ENCODE measurements at regions not wholly inside any gene's neighbourhood (a gene's known extent, or its start where the extent isn't known, plus 50 kb on each side); places are given as distances from the start of the nearest gene placed in this dataset.

DNA sequence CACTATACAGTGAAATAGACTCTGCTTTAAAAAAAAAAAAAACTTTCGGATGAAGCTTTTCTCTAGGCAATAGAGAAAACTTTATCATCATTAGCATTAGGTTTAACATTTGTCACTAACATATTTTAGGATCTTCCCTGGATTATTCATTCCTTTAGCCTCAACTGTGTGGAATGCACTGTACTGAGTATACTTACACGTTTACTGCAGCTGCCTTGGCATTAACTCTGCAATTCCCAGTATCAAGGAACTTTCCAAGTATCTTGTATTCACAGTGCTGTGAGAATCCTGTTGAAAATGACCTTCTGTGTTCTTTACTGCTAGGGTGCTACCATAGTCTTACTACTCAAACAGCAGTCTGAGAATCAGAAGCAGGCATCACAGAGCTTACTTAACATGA, 328.2 kb upstream of the COL3A1 start:
- DNase-seq (ENCODE audit: low read depth, low spot score) = peak; percentile 52
- in situ Hi-C loops (cut with HindIII; ENCODE audit: low sequenced_read_pairs) = no loop called here

DNA sequence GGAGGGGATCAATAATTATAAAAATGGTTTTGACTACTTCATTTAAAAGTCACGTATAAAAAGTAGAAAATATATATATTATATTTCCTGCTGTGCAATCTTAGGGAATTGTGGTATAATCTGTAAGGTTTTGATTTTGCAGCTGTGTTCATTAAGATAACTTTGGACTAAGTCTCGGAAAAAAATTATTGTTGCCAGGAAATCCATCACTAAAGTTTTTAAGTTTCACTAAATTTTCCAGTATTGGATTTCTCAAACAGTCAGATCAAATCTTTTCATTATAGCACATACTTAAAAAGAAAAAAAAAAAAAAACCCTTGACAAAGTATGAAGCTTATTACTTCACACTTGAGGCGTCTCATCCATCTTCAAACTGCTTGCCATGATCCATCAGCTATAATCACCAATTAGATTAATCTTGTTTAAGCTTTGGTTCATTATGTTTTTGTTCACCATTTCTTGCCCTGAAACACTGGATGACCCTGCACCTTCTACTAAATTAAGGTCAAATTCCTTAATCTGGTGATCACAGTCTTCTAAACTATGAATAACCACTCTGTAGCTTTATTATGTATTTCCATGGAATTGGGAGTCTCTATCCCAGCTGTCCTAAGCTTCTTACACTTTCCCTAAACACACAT, 326.6 kb upstream of the COL3A1 start:
- TF ChIP-seq, protein P1, sequence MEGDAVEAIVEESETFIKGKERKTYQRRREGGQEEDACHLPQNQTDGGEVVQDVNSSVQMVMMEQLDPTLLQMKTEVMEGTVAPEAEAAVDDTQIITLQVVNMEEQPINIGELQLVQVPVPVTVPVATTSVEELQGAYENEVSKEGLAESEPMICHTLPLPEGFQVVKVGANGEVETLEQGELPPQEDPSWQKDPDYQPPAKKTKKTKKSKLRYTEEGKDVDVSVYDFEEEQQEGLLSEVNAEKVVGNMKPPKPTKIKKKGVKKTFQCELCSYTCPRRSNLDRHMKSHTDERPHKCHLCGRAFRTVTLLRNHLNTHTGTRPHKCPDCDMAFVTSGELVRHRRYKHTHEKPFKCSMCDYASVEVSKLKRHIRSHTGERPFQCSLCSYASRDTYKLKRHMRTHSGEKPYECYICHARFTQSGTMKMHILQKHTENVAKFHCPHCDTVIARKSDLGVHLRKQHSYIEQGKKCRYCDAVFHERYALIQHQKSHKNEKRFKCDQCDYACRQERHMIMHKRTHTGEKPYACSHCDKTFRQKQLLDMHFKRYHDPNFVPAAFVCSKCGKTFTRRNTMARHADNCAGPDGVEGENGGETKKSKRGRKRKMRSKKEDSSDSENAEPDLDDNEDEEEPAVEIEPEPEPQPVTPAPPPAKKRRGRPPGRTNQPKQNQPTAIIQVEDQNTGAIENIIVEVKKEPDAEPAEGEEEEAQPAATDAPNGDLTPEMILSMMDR (IDR thresholded peaks at IDR 0.05; ENCODE audit: low read depth, low read length) = no peak
- DNase-seq (ENCODE audit: low read depth, low spot score) = no peak
- no peak overlapping the region for H3K4me3 ChIP-seq (ENCODE audit: low read depth, low read length)
- in situ Hi-C loops (cut with HindIII; ENCODE audit: low sequenced_read_pairs) = no loop called here

More for the DNA sequence above, 328.2 kb upstream of the COL3A1 start:
- TF ChIP-seq, protein P1 (IDR thresholded peaks at IDR 0.05; ENCODE audit: low read depth, low read length) = no peak
- H3K4me3 ChIP-seq (ENCODE audit: low read depth, low read length) = no peak overlapping the region

DNA sequence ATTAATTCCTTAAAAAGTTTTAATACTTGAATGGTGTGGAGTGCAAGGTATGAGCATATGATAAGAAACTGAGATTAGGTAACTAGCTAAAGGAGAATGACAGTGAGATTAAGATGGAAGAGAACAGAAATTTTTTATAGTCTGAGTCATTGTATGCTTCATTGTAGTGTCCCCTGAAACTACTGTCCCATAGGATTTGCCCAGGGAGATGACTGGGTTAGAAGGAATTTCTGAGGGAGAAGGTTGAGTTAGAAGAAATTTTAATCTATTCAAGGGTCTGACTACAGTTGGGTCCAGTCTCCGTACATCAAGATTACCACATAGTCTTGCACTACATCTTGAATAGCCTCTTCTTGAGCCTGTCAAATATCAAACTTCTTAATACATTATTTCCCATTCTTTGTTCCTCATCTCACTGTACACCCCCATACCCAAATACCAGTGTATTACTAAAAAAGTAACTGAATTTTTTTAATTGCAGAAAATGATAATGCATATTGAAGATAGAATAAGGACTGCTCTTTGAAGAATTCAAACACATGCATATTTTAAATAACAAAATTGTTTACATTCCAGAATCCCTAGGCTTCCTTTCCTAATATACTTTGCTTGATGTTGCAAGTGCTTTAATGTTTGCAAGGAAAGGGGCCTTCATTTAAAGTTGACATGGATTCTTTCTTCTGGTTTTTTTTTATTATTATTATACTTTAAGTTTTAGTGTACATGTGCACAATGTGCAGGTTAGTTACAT, 314.3 kb upstream of the COL3A1 start:
- DNase-seq (ENCODE audit: low read depth, low spot score) = peak; percentile 52
- in situ Hi-C loops (cut with HindIII; ENCODE audit: low sequenced_read_pairs) = no loop called here
- TF ChIP-seq, protein P1 (IDR thresholded peaks at IDR 0.05; ENCODE audit: low read depth, low read length) = no peak
- H3K4me3 ChIP-seq (ENCODE audit: low read depth, low read length) = no peak overlapping the region

DNA sequence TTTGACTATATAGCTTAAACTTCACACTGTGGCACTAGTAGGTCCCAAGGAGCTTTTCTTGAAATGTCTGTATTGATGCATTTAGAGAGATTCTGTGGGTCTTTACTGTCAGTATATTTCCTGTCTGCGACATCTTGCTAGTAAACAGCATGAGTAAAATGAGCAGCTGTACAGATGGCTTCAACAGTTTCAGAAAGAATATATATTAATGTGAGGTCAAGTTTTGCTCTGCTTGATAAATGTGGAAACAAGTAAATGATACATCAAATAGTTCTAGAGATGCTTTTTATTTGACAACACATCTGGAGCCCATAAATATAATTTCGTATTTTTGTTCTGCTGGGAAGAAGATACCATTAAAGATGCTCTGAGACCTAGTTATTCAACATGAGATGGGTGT, 310.9 kb upstream of the COL3A1 start:
- TF ChIP-seq, protein P1 (IDR thresholded peaks at IDR 0.05; ENCODE audit: low read depth, low read length) = no peak
- DNase-seq (ENCODE audit: low read depth, low spot score) = no peak
- in situ Hi-C loops (cut with HindIII; ENCODE audit: low sequenced_read_pairs) = no loop called here
- no peak overlapping the region for H3K4me3 ChIP-seq (ENCODE audit: low read depth, low read length)

DNA sequence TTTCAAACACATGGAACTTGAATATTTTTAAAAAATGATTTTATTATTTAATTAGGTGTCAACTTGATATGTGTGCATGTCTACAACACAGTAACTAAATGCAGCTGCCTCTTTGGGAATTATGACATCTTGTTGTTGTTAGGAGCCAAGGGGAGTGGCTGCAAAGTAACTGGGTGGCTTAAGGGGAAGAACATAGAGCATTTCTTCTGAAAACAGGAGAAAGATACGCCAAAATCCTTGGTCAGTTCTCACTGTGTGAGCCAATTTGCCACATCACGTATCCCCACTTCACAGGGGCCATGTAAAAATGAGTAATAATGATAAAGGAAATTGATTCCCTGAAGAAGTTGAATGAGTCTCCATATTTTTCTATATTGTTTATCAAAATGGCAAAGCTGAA, 309.8 kb upstream of the COL3A1 start:
- TF ChIP-seq, protein P1 (IDR thresholded peaks at IDR 0.05; ENCODE audit: low read depth, low read length) = no peak
- no peak overlapping the region for H3K4me3 ChIP-seq (ENCODE audit: low read depth, low read length)
- in situ Hi-C loops (cut with HindIII; ENCODE audit: low sequenced_read_pairs) = no loop called here
- no peak for DNase-seq (ENCODE audit: low read depth, low spot score)

DNA sequence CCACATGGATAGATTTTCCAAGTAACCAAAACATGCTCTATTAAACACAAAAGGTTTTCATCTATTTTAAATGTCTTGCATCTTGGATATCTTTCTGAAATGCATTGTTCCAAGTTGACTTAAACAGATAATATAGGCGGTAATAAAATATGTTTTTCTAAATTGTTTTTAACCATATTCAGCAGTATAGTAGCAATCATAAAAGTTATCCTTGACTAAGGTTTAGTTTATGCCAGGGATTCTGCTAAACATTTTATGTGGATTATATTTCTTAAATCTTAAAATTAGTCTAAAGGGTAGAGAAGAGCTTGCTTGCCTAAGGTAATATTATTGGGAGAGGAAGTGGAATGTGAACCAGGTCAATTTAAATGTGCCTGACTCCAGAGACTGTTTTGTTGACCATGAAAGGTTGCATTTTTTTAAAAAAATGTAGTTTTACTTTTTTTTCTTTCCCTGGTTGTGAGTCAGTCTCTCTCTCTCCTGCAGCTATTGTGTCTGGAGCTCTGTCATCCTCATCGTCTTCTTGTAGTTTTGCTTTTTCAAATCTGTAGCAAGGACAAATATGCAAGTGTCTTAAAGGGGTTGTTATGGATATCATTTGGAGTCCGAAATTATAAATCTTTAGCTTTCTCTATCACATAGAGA, 309.1 kb upstream of the COL3A1 start:
- peak; percentile 78 for DNase-seq (ENCODE audit: low read depth, low spot score)
- no peak overlapping the region for H3K4me3 ChIP-seq (ENCODE audit: low read depth, low read length)
- in situ Hi-C loops (cut with HindIII; ENCODE audit: low sequenced_read_pairs) = no loop called here
- TF ChIP-seq, protein P1 (IDR thresholded peaks at IDR 0.05; ENCODE audit: low read depth, low read length) = no peak
